Adrenal gland (tissue), 9 donors: ENCODE measurements at regions not wholly inside any gene's neighbourhood (a gene's known extent, or its start where the extent isn't known, plus 50 kb on each side); places are given as distances from the start of the nearest gene placed in this dataset.

ENCODE experiments used
- DNase-seq, 7 donors: peaks; one replicate each; pipeline ENCODE4 v3.0.0-alpha.2; 2019 to 2020
- H3K27ac ChIP-seq, 5 donors: fragments of 200-600 bp; sonication (generic) in 4 of 5; 1 replicate in 3 of 5; 2 replicates in 2 of 5; pipeline versions ENCODE4 v1.5.1 to v1.8.0; 2016 to 2020; ENCODE audit warnings: mild to moderate bottlenecking in 1 of 5
- H3K27me3 ChIP-seq: fragments of 200-600 bp; 2 replicates; pipeline ENCODE4 v1.8.0; 2021
- H3K36me3 ChIP-seq, 2 donors: fragments of 200-600 bp; replicated peaks in 1 of 2; 1 replicate in 1 of 2; 2 replicates in 1 of 2; pipeline versions ENCODE4 v1.5.1 to v1.8.0; 2018 to 2022
- H3K4me1 ChIP-seq, 2 donors: fragments of 200-600 bp; replicated peaks in 1 of 2; 1 replicate in 1 of 2; 2 replicates in 1 of 2; pipeline versions ENCODE4 v1.5.1 to v1.8.0; 2018 to 2021
- H3K4me3 ChIP-seq, 4 donors: fragments of 200-600 bp; sonication (generic) in 3 of 4; one replicate each; pipeline ENCODE4 v1.5.1; 2016 to 2018
- H3K9me3 ChIP-seq, 3 donors: fragments of 200-600 bp; sonication (generic) in 1 of 3; replicated peaks in 1 of 3; 1 replicate in 2 of 3; 2 replicates in 1 of 3; pipeline versions ENCODE4 v1.5.1 to v1.8.0; 2016 to 2021
- POLR2A ChIP-seq, 2 donors: fragments of 450-650 bp; IDR thresholded peaks; one replicate each; pipeline ENCODE4 v1.6.1; 2017; ENCODE audit warnings: antibody characterized with exemption in 2 of 2, mild to moderate bottlenecking in 2 of 2, moderate library complexity in 1 of 2
- WGBS, 4 donors: extraction: QIAGEN DNeasy Blood & Tissue Kit in 2 of 4; methylation state at CpG; one replicate each; pipeline versions ENCODE4 v1.1.5 to v1.1.7; 2013 to 2017; 5-methylcytosine and 5-hydroxymethylcytosine counted together
- intact Hi-C, 2 donors: fragments of 100-400 bp; cut with DNase I; formaldehyde crosslinking; loops; one replicate each; pipeline versions ENCODE4 v1.14.1 to v1.15.0; 2022 to 2023
- TF ChIP-seq, protein P1 (sequence below), 6 experiments: fragments of 450-650 bp in 4 of 6; fragments of 200-600 bp in 2 of 6; sonication (generic) in 1 of 6; IDR thresholded peaks; 1 replicate in 5 of 6; 2 replicates in 1 of 6; pipeline versions ENCODE4 v1.5.1 to v1.8.0; 2016 to 2021; ENCODE audit warnings: antibody characterized with exemption in 6 of 6, mild to moderate bottlenecking in 2 of 6, moderate library complexity in 1 of 6
- donor health status: healthy with polysubstance abuse.
- donor health status: Bipolar disorder and iron deficiency.
- donor health status: DM: yes; HTN: yes; CAD: no.
- donor health status: DM: no; HTN: no; CAD: no.
- donor health status: DM: no; HTN: no; CAD: no.

DNA sequence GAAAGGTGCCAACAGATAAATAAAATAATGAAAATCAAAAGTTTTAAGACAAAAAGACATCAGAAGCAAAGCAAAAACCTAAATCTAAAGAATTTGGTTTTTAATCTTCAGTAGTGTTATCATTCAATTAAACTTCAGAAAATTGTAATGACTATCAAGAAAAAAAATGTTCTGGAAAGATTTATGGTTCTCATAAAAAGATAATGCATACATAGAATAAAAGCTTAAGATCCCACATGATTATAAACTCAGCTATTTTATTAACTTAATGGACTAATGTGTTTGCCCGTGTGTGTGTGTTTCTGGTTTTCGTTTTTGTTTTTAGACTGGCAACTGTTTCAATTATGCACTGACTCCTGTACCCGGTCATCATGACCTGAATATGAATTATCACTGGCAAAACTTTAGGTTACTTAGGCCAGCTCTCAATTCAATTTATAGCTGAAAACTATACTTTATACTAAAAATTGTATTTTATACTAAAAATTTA lies 217.5 kb upstream of the DKK2 start:
- Histone ChIP-seq H3K9me3 (no peaks in the 10 kb centered on the region), H3K4me1 (peaks cover 0 to 7% of the 10 kb centered on the region in 2 donors), H3K27me3 (no peaks in the 10 kb centered on the region), H3K27ac (no peak overlapping the region), H3K4me3 (no peak overlapping the region), H3K36me3 (no peaks in the 10 kb centered on the region)
- no peak for TF ChIP-seq POLR2A (IDR thresholded peaks at IDR 0.05)
- TF ChIP-seq, protein P1, sequence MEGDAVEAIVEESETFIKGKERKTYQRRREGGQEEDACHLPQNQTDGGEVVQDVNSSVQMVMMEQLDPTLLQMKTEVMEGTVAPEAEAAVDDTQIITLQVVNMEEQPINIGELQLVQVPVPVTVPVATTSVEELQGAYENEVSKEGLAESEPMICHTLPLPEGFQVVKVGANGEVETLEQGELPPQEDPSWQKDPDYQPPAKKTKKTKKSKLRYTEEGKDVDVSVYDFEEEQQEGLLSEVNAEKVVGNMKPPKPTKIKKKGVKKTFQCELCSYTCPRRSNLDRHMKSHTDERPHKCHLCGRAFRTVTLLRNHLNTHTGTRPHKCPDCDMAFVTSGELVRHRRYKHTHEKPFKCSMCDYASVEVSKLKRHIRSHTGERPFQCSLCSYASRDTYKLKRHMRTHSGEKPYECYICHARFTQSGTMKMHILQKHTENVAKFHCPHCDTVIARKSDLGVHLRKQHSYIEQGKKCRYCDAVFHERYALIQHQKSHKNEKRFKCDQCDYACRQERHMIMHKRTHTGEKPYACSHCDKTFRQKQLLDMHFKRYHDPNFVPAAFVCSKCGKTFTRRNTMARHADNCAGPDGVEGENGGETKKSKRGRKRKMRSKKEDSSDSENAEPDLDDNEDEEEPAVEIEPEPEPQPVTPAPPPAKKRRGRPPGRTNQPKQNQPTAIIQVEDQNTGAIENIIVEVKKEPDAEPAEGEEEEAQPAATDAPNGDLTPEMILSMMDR (IDR thresholded peaks at IDR 0.05): no peak
- WGBS, 4 donors: 79 to 90% (median 84%) methylated on average over 3 of the region's 3 CpGs
- intact Hi-C loops: no loop called here
- DNase-seq: no peak

DNA sequence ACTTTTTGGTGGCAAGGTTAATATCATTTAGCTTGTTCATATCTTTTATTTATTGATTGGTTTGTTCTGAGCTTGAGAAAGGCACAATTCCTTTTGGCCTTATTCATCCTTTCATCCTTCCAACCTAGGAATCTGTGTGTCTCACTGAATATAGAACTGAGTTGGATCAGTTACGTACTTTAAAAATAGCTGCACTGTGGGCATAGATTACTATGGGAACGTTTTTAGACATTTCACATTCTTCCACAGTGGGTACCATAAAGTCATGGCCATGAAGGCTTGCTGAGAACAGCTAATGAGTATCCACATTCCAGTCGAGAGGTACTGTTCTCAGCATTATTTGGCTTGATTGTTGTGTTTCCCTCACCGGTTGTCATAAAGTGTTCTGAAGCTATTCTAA lies 217.0 kb upstream of the DKK2 start:
- DNase-seq: no peak
- Histone ChIP-seq H3K36me3 (no peaks in the 10 kb centered on the region), H3K27ac (no peak overlapping the region), H3K4me3 (no peak overlapping the region), H3K27me3 (no peaks in the 10 kb centered on the region), H3K4me1 (peaks cover 0 to 7% of the 10 kb centered on the region in 2 donors), H3K9me3 (no peaks in the 10 kb centered on the region)
- TF ChIP-seq, protein P1 (IDR thresholded peaks at IDR 0.05): no peak
- no peak for TF ChIP-seq POLR2A (IDR thresholded peaks at IDR 0.05)
- 76 to 83% (median 81%) methylated on average over 4 of the region's 4 CpGs for WGBS, 4 donors
- intact Hi-C loops: no loop called here

DNA sequence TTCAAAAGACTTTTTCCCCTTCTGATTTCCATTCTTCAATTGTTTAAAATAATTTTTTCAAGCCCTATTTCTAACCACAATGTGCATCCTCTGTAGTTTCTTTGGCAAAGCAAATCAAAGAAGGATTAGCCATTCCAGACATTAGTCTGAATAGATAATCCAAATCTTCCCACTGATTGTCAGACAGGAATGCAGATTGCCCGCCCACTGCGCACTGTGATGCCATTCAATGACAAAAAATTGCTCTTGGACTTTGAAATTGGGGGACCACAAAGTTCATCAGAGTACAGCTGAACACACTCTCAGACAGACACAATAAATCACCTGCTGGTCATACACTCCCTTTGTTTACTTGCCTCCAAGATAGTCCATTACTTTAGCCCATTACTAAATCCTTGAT lies 216.5 kb upstream of the DKK2 start:
- no peaks in the 10 kb centered on the region for H3K9me3 ChIP-seq
- intact Hi-C loops: no loop called here
- no peak for TF ChIP-seq POLR2A (IDR thresholded peaks at IDR 0.05)
- TF ChIP-seq, protein P1 (IDR thresholded peaks at IDR 0.05): no peak
- H3K36me3 ChIP-seq: no peaks in the 10 kb centered on the region
- H3K27ac ChIP-seq: no peak overlapping the region
- no peaks in the 10 kb centered on the region for H3K27me3 ChIP-seq
- peaks cover 0 to 7% of the 10 kb centered on the region in 2 donors for H3K4me1 ChIP-seq
- H3K4me3 ChIP-seq: no peak overlapping the region
- no peak for DNase-seq
- 84 to 96% (median 92%) methylated on average over 2 of the region's 2 CpGs for WGBS, 4 donors

DNA sequence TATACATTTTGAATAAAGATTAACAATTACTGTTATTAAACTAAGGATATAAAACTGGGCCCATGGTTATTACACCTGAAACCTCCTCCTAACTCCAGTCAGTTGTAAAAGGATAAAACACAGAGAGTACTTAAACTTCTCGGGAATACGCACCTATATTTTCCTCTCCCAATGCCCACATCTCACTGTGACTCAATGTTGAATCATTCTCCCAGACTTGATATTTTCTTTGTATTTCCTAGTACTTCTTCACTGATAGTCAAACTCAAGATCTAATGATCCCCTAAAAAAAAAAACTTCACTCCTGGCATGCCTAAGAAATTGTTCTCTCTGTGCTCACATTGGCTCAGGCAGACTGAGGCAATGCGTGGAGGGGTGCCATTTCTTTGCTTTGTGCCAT lies 212.5 kb upstream of the DKK2 start:
- Histone ChIP-seq H3K27me3 (no peaks in the 10 kb centered on the region), H3K27ac (no peak overlapping the region), H3K36me3 (no peaks in the 10 kb centered on the region), H3K4me3 (no peak overlapping the region), H3K9me3 (no peaks in the 10 kb centered on the region), H3K4me1 (no peaks in the 10 kb centered on the region)
- TF ChIP-seq, protein P1 (IDR thresholded peaks at IDR 0.05): no peak
- TF ChIP-seq POLR2A (IDR thresholded peaks at IDR 0.05): no peak
- 58 to 63% (median 62%) methylated on average over 3 of the region's 3 CpGs for WGBS, 4 donors
- no peak for DNase-seq
- intact Hi-C loops: no loop called here
